Left ventricle myocardium inferior (tissue), 1 donor: ENCODE measurements at regions not wholly inside any gene's neighbourhood (a gene's known extent, or its start where the extent isn't known, plus 50 kb on each side); places are given as distances from the start of the nearest gene placed in this dataset.

ENCODE experiments used
- DNase-seq: peaks from one replicate; pipeline ENCODE4 v3.0.0-alpha.2; 2020
- H3K27ac ChIP-seq: fragments of 200-600 bp; replicated peaks from 2 replicates; pipeline ENCODE4 v1.8.0; 2021
- H3K27me3 ChIP-seq: fragments of 200-600 bp; 2 replicates; pipeline ENCODE4 v1.8.0; 2021; ENCODE audit warnings: low read depth
- H3K36me3 ChIP-seq: fragments of 200-600 bp; 2 replicates; pipeline ENCODE4 v1.8.0; 2021
- H3K4me1 ChIP-seq: fragments of 200-600 bp; 2 replicates; pipeline ENCODE4 v1.8.0; 2021
- H3K4me3 ChIP-seq: fragments of 200-600 bp; 2 replicates; pipeline ENCODE4 v1.8.0; 2021; ENCODE audit warnings: mild to moderate bottlenecking, moderate library complexity
- H3K9me3 ChIP-seq: fragments of 200-600 bp; replicated peaks from 2 replicates; pipeline ENCODE4 v1.8.0; 2021
- CTCF ChIP-seq: fragments of 200-600 bp; IDR thresholded peaks from 2 replicates; pipeline ENCODE4 v1.8.0; 2021; ENCODE audit warnings: antibody characterized with exemption, mild to moderate bottlenecking, borderline replicate concordance
- intact Hi-C: fragments of 100-400 bp; cut with micrococcal nuclease; formaldehyde crosslinking; loops from one replicate; pipeline ENCODE4 v1.11.0; 2022
- donor health status: DM: no; HTN: yes; CAD: no; lungs with severe emphysema.

DNA sequence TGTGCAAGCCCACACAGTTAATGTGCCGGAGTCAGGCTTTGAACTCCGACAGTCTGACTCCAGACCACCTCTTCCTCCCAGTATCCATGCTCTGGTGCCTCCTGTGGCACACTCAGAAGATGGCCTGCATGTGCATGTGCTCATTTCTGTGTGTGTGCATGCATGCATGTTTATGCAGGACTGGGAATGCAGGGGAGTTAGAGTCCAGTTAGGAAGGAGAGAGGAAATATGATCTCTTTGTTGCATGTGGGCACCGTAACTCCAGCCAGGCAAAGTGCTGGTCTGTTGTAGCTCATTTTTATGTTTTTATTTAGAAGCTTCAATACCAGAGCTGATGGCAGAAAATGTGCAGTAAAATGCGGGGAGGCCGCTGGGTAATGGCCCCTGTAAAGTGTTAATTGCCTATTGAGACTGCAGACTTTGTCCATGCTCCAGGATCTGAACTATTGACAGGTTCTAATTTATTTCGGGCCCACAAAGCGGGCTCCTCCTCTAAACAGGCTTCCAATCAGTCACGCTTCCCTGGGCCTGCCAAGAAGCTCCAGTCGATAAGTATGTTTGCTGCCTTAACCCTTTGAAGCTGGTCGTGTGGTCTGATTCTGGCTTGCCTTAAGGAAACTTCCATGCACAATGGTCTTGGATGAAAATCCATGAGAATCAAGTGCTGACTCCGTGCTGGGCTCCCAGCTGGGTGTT lies 248.3 kb downstream of the DHX35 start:
- intact Hi-C loops: no loop called here
- no peak for TF ChIP-seq CTCF

DNA sequence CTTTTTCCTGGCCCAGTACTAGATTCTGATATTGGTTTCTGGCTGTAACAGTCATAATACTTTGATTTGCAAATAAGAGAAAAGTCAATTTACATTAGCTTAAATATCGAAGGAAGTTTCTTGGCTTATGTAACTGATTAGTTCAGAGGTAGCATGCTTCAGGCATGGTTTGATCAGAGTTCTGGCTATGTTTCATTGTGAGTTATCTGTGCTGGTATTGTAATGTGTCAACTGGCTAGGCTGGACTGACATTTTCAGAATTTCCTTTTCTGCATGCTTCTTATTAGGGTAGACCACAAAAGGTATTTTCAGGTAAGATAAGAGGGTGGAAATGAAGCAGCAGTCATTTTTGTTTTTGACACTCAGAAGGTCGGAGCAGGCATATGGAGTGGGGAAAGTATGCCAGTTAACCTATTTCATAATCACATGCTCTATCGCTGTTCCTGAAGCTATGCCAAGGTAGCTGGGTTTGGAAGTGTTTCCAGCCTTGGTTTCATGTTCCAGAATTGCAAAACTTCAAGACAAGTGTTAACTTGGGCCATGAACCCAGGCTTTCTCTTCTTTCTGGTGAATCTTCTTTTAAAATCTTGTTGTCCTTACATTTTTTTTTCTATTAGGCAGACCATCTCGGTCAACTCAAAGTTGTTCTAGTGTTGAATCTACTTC lies 244.9 kb downstream of the DHX35 start:
- H3K4me1 ChIP-seq: no peaks in the 10 kb centered on the region
- H3K9me3 ChIP-seq: peaks cover 18% of the 10 kb centered on the region
- no peaks in the 10 kb centered on the region for H3K27me3 ChIP-seq
- H3K27ac ChIP-seq: no peak overlapping the region
- no peak for DNase-seq
- no peaks in the 10 kb centered on the region for H3K36me3 ChIP-seq
- H3K4me3 ChIP-seq: no peak overlapping the region
- TF ChIP-seq CTCF: no peak
- intact Hi-C loops: no loop called here

More for the DNA sequence above, 248.3 kb downstream of the DHX35 start:
- Histone ChIP-seq H3K4me1 (no peaks in the 10 kb centered on the region), H3K27me3 (peaks cover 7% of the 10 kb centered on the region), H3K4me3 (no peak overlapping the region), H3K27ac (no peak overlapping the region), H3K9me3 (no peaks in the 10 kb centered on the region), H3K36me3 (no peaks in the 10 kb centered on the region)
- DNase-seq: no peak

DNA sequence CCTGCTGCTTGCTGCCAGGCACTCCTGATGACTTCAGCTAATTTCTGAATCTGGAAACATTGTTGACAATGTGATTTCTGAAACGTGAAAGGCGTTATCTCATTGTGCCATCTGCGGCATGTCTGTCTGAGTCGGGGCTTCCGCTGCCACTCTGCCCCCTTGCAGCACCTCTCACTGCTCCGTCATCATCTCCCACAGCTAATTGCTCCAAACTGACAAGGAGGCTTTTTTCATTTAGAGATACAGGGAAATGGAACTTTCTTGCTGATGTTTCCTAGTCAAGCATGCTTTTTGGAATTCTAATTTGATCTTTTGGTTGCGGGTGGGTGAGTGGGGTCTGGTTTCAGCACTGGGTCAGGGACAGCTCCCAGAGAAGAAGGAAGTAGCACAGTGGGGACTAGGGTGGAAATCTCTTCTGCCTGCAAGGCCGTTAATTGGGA lies 233.5 kb downstream of the DHX35 start:
- no peak for TF ChIP-seq CTCF
- peaks cover 7% of the 10 kb centered on the region for H3K9me3 ChIP-seq
- no peak for DNase-seq
- H3K36me3 ChIP-seq: no peaks in the 10 kb centered on the region
- H3K27me3 ChIP-seq: peaks cover 28% of the 10 kb centered on the region
- intact Hi-C loops: no loop called here
- H3K27ac ChIP-seq: no peak overlapping the region
- H3K4me3 ChIP-seq: no peak overlapping the region
- no peaks in the 10 kb centered on the region for H3K4me1 ChIP-seq

DNA sequence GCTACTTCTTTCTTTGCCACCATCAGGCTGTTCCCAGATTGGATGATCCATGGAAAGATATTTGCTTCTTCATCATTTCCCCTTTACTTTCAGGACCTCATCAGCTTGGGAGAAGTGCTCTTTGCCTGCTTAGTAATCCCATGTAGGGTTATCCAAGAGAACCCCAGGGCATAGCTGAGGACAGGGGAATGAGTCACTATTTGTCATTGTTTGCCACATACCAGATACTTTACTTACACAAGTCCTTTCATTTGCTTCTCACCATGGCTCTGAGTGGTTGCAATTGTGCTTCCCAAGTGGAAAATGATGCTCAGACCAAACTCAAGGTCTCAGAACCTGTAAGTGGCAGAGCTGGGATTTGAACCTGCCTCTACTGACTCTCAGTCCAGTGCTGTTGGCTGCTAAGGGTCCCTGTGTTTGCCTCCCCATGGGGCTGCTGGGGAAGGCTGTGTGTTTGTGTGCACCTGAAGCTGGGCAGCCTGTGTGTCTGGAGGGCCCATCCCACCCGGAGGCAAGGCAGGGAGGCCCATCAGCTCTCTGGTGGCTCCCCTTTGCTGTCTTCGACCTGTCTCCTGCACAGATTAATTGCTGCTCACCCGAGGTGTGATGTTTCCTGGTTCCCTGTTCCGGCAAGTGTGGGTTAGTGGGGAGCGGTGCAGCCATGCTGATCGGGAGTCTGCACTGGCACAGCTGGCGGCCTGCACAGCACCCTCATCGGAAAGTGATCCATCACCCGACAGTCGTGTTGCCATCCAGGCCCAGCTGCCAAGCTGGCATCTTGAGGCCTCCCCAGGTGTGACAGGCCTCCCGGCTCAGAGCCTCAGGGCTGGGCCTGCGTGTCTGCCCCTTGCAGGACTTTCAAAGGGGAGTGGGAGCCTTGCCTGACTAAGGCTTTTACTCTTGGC lies 228.8 kb downstream of the DHX35 start:
- no peak for TF ChIP-seq CTCF
- no peak overlapping the region for H3K27ac ChIP-seq
- H3K36me3 ChIP-seq: no peaks in the 10 kb centered on the region
- intact Hi-C loops: no loop called here
- H3K4me1 ChIP-seq: no peaks in the 10 kb centered on the region
- H3K4me3 ChIP-seq: no peak overlapping the region
- H3K9me3 ChIP-seq: peaks cover 3% of the 10 kb centered on the region
- DNase-seq: no peak
- peaks cover 6% of the 10 kb centered on the region for H3K27me3 ChIP-seq

GRCh38 chr20:39188266-39188765 lies 226.2 kb downstream of the DHX35 start:
- DNase-seq: no peak
- Histone ChIP-seq H3K27me3 (no peaks in the 10 kb centered on the region), H3K27ac (no peak overlapping the region), H3K36me3 (no peaks in the 10 kb centered on the region), H3K4me3 (no peak overlapping the region), H3K9me3 (peaks cover 23% of the 10 kb centered on the region), H3K4me1 (no peaks in the 10 kb centered on the region)
- intact Hi-C loops: no loop called here
- TF ChIP-seq CTCF: no peak
